MV-4-11 (cell line): ENCODE measurements at regions not wholly inside any gene's neighbourhood (a gene's known extent, or its start where the extent isn't known, plus 50 kb on each side); places are given as distances from the start of the nearest gene placed in this dataset.

Experiments used
- DNase-seq: peaks from one replicate; lab custom pipeline; 2025; lab: John Stamatoyannopoulos, UW

GRCh38 chr3:194265996-194266964 lies 84.8 kb downstream of the CPN2 start:
- no peak for DNase-seq

DNA sequence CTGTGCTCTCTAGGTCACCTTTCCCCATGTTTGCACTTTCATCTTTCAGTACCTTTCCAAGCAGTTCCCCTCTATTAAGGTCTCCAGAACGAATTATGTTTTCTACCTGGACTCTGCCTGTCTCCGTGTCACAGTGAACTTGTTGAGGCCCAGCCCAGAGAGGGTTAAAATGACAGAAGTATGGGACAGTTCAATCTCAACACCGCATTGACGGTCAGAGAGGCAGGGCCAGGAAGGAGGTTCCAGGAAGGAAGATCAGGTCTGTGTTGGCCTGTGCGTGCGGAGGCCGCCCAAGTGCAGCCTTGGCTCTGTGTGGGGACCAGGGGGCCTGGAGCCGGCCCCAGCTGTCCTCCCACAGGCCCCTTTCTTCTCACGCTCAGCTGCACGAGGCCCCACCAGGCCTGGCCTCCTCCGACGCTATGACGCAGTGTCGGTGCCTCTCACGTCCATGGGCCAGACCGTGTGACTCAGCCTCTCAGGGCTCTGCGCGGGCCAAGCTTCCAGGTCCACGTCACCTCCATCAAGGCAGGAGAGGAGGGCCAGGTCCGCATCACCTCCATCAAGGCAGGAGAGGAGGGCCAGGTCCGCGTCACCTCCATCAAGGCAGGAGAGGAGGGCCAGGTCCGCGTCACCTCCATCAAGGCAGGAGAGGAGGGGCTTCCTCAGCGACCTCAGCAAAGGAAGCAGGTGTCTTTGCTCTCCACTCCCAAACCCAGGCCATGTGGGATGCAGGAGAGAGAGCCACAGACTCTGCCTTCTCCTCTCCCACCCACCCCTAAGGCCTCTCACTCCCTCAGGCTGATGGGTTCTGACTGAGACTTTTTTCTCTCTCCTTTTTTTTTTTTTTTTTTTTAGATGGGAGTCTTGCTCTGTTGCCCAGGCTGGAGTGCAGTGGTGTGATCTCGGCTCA lies 83.1 kb downstream of the CPN2 start:
- DNase-seq: no peak

- DNase-seq: no peak
These were observed 82.2 kb downstream of the CPN2 start for GRCh38 chr3:194268654-194269512.

GRCh38 chr3:194269610-194270145 lies 81.5 kb downstream of the CPN2 start:
- DNase-seq: no peak

DNA sequence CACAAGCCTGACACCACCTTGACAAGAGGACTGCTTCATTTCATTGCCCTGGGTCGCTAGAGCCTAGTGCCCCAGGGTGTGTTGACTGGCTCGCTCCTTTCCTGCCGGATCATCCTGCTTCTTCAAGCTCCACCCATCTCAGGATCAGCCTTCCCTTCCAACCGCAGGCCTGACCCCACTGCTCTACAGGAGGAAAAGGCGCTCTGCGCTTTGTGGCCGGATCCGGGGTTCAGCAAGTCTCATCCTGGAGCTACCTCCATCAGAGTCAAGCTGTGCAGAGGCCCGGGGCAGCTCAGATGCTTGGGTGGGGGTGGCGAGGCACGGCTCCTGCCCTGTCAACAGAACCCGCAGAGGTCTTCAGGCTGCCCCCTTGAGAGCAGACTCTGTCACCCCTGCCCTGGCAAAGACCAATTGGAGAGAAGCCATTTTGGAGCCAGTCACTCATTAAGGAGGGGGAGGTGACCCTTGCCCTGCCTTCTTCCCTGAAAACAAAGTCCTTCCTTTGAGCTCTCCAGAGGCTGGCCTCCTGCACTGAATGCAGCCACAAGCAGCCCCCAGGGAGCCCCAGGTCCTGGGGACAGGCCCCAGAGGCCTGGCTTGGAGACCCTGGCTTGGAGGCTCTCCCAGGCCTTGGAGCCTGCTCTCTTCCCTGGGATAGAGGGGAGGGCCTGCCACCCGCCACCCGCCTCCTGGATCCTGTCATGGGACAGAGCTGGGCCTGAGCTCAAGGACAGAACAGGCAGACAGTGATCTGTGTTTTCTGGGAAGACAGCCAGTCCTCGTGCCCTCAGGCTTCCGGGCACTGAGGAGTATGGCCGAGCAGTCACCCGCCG lies 80.3 kb downstream of the CPN2 start:
- DNase-seq: no peak

DNA sequence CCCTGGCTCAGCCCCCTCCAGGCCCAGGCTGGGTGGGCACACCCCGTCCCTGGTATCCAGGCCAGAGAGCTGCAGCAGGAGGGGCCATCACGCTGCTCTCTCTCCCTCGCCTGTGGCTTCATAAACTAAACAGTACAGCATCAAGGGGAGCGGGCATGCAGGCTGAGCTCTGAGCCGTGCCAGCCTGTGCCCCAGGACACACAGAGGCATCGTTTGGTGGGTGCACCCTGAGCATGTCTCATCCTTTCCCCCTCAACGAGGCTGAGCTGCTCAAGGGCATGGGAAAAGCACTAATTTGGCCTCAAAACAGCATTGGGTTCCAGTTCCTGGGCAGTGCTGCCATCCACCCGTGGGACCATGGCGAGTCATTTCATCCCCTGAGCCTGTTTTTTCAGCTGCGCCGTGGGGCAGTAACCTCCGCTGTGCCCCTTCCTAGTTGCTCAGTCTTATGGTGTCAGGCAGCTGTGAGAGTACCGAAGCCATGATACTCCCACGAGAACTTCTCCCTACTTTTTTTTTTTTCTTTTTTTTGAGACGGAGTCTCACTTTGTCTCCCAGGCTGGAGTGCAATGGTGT lies 79.6 kb downstream of the CPN2 start:
- DNase-seq: no peak

DNA sequence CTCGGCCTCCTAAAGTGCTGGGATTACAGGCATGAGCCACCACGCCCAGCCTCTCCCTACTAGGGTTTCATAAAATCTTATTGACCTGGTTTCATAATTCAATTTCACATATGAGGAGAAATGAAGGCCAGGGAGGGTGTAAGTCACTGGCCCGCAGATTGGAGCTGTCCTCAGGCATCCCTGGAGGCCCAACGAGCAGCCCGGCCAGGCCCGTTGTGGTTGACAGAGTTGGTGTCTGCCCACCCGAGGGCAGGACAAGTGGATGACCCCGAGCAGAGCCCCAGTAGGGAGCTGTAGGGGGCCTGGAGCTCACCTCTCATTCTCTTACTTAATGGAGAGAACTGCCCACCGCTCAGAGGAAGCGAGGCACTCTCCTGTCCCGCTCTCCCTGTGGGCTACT lies 78.9 kb downstream of the CPN2 start:
- DNase-seq: no peak

- DNase-seq: no peak
These were observed 78.0 kb downstream of the CPN2 start for GRCh38 chr3:194272861-194273742.

- DNase-seq: no peak
These were observed 77.3 kb downstream of the CPN2 start for GRCh38 chr3:194273743-194274310.

DNA sequence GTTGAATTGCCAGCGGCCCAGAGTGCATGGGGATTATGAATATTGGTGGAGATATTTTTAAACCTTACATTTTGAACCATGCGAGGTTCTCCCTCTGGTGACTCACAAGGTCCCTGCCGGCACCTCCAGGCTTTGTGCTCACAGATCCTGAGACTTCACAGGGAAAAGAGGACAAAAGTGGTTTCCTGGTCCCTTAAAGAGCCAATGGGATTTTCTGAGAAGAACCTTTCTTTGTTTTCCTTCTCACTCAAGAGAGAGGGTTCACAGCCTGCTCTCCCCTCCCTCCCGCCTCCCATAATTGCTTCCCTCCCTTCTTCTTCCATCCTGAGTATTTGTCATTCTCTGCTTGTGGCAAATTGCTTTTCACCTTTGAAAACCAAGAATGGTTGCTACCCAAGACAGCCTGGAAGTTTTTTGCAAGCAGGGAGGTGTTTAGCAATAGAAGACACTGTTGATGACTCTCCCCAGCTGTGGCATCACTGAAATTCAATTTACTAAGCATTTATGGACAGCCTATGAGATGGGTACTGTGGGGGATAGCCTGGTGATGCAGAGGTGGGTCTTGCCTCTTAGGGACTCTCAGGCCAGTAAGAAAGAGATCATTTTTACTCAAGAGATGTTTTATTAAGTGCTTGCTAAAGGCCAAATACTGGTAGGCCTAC lies 76.6 kb downstream of the CPN2 start:
- DNase-seq: no peak

DNA sequence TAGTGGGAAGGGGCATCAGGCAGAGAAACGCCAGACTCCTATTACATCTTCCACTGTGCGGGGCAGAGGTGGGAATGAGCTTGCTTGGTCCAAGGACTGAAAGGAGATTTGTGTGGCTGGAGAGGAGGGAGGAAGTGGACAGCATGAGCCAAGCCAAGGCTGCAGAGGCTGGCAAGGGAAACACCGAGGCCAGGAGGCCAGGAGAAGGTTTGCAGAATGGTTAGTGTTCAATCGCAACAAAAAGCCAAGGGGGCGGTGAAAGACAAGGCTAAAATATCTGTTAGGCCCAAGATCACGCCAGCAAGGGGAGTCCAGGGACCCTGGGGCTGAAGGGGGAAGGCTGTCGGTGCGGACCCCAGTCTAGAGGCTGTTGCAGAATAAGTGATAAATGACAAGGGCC lies 75.8 kb downstream of the CPN2 start:
- no peak for DNase-seq

GRCh38 chr3:194275721-194276120 lies 75.4 kb downstream of the CPN2 start:
- no peak for DNase-seq

GRCh38 chr3:194276768-194277103 lies 74.4 kb downstream of the CPN2 start:
- DNase-seq: no peak

DNA sequence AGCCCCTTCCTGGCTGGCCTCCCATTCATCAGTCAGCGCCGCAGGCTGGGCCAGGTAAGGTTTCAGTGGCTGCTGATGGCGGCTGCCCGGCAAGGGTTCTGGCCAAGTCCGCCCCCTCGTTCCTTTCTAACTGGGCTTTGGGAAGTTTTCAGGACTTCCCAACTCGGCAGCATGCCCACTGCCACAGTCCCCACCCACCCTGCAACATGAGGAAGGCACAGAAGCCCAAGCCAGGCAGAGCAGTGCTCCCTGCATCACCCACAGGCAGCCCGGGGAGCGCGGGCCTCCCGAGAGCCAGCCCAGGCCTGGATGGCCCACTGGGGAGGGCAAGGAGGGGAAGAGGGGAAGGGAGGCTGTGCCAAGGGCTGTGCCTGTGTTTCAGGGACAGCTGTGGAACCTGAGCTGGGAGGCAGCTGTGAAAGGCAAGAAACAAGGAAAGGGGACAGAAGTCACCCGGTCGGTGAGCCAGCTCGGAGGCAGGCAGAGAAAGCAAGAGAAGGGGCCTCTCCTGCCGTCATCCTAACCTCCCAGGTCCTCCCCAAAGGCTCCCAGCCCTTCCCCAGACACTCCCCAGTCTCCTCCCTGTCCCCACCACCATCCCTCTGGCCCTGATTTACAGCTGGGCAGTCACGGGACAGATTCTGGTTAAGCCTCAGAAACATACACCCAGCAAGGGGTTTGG lies 73.9 kb downstream of the CPN2 start:
- DNase-seq: no peak

GRCh38 chr3:194277786-194278130 lies 73.4 kb downstream of the CPN2 start:
- DNase-seq: no peak

- DNase-seq: no peak
These were observed 72.8 kb downstream of the CPN2 start for GRCh38 chr3:194278186-194278845.

DNA sequence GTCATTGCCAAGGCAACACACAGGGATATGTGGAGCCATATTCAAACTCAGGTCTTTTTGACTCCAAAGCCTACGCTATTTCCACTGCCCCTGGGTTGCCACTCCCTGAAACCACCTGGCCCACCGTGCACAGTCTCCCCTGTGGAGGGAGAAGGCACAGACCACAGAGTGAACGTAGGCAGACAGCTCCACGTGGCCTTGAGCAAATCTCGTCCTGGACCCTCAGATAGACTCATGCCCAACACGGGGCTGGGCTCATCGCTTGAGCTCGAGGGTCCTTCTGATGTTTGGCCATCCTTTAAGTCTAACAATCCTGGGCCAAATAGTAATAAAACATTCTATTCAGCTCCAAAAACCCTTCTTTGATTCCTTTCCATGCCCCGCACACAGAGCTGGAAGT lies 72.0 kb downstream of the CPN2 start:
- DNase-seq: no peak
